ENCODE measurements at regions not wholly inside any gene's neighbourhood (a gene's known extent, or its start where the extent isn't known, plus 50 kb on each side); places are given as distances from the start of the nearest gene placed in this dataset.

DNA sequence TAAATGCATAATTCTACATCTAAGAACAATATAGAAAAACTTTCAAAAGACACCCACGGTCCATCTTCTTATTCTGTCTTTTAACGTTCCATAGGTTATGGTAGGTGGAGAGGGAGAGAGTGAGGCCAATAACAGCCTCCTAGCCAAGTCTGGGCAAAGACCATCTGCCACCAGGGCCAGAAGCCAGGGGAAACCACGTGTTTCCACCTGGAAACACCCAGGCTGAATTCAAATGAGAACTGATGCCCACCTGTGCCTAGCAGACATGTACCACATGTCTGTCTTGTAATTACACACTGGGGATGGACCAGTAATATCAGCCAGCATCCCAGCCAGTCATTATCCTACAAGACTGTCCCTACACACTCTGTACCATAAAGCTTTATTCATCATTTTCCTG is 1573.1 kb downstream of the EFNB2 start:
- Histone ChIP-seq H3K79me1 (ENCODE audit: low read depth, low read length) (no peaks in the 10 kb centered on the region), H4K5ac (ENCODE audit: insufficient read length, low read depth, low read length) (no peak overlapping the region), H2AFZ (ENCODE audit: low read length) (no peak overlapping the region), H3K36me3 (ENCODE audit: control insufficient read depth in 2 of 4, insufficient read depth in 4 of 4, low read length in 3 of 4) (no peaks in the 10 kb centered on the region), H3K14ac (ENCODE audit: insufficient read length) (no peak overlapping the region), H3K23me2 (ENCODE audit: low read depth, low read length) (no peaks in the 10 kb centered on the region), H2BK20ac (ENCODE audit: low read length) (no peak overlapping the region), H2BK15ac (ENCODE audit: low read length) (no peak overlapping the region), H3K56ac (replicated peaks; ENCODE audit: insufficient read length, low read depth, low read length) (no peak overlapping the region), H2BK12ac (ENCODE audit: low read depth, low read length) (no peak overlapping the region), H2BK120ac (replicated peaks; ENCODE audit: low read depth, low read length) (no peak overlapping the region), H4K8ac (ENCODE audit: extremely low read depth, insufficient read depth, low read length) (no peak overlapping the region), H3K4me2 (ENCODE audit: insufficient read depth in 1 of 2, low read depth in 2 of 2, low read length in 2 of 2) (no peak overlapping the region), H3K4me1 (replicated peaks in 1 of 4; ENCODE audit: control insufficient read depth in 3 of 4, insufficient read depth in 4 of 4, low read length in 3 of 4) (no peaks in the 10 kb centered on the region), H3K9me3 (ENCODE audit: insufficient read depth in 2 of 2, low read depth in 1 of 2, low read length in 1 of 2) (no peaks in the 10 kb centered on the region), H3K18ac (ENCODE audit: extremely low read depth, low read length) (no peak overlapping the region), H2AK5ac (ENCODE audit: low read depth, low read length) (no peak overlapping the region), H3K4ac (replicated peaks; ENCODE audit: insufficient read length, low read depth, low read length) (no peak overlapping the region), H3K9ac (replicated peaks in 1 of 4; ENCODE audit: extremely low read depth in 1 of 4, low read depth in 3 of 4, low read length in 3 of 4) (no peak overlapping the region), H3K79me2 (ENCODE audit: control insufficient read depth in 1 of 2, insufficient read depth in 2 of 2, low read length in 2 of 2) (no peaks in the 10 kb centered on the region), H4K91ac (replicated peaks; ENCODE audit: insufficient read length, low read length) (no peak overlapping the region), H3K23ac (ENCODE audit: insufficient read length) (no peak overlapping the region), H3K27ac (ENCODE audit: low read depth, low read length) (no peak overlapping the region), H3K27me3 (replicated peaks in 1 of 4; ENCODE audit: control insufficient read depth in 3 of 4, extremely low read depth in 1 of 4, insufficient read depth in 3 of 4, low read length in 3 of 4) (no peaks in the 10 kb centered on the region), H4K20me1 (replicated peaks in 1 of 2; ENCODE audit: control insufficient read depth in 1 of 2, insufficient read depth in 2 of 2, low read length in 2 of 2) (no peaks in the 10 kb centered on the region), H2BK5ac (ENCODE audit: low read depth, low read length) (no peak overlapping the region), H3K4me3 (ENCODE audit: extremely low read depth in 1 of 4, insufficient read depth in 2 of 4, low read depth in 3 of 4, low read length in 4 of 4) (no peak overlapping the region)
- DNase-seq (ENCODE audit: low read depth in 1 of 2, low spot score in 2 of 2) (no peak), FAIRE-seq (no peak)
- ChIA-PET POLR2A (ENCODE audit: partially characterized antibody) (no interaction called here), CTCF (ENCODE audit: partially characterized antibody) (no interaction called here)
- WGBS, 2 experiments (ENCODE audit: extremely low coverage in 1 of 2, insufficient coverage in 1 of 2, insufficient read length in 1 of 2, insufficient replicate concordance in 2 of 2, low coverage in 1 of 2, low lambda C conversion rate in 2 of 2, missing lambda C conversion rate in 1 of 2), result 96% methylated on average over 3 of the region's 3 CpGs; no CpG with 5 or more reads in 1 of the 2 experiments
- TF ChIP-seq, protein P1, sequence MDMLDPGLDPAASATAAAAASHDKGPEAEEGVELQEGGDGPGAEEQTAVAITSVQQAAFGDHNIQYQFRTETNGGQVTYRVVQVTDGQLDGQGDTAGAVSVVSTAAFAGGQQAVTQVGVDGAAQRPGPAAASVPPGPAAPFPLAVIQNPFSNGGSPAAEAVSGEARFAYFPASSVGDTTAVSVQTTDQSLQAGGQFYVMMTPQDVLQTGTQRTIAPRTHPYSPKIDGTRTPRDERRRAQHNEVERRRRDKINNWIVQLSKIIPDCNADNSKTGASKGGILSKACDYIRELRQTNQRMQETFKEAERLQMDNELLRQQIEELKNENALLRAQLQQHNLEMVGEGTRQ (IDR thresholded peaks at IDR 0.05; ENCODE audit: low read length), result no peak
- no peak for TF ChIP-seq NRF1 (IDR thresholded peaks at IDR 0.05; ENCODE audit: low read depth, low read length)
- TF ChIP-seq KDM1A (IDR thresholded peaks at IDR 0.05; ENCODE audit: borderline replicate concordance, low read length), result no peak
